ENCODE measurements at regions not wholly inside any gene's neighbourhood (a gene's known extent, or its start where the extent isn't known, plus 50 kb on each side); places are given as distances from the start of the nearest gene placed in this dataset.

DNA sequence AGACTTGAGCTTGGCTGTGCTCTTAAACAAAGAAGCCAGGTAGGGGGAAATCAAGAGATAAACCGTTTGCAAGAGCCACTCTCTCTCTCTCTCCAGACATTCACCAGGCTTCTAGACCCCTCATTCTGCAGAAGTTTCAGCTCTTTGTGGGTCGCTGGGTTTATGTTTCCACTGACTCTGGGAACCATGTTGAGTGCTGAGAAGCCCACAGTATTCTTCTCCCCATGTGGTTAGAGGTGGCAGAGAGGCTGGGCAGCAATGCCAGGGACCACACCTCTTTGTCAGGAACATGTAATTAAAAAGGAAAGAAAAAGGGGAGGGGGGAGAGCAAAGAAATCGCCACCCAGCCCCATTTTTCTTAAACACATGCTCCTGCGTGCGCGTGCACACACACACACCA is 154.8 kb upstream of the SOX9 start:
- TF ChIP-seq, protein P1, sequence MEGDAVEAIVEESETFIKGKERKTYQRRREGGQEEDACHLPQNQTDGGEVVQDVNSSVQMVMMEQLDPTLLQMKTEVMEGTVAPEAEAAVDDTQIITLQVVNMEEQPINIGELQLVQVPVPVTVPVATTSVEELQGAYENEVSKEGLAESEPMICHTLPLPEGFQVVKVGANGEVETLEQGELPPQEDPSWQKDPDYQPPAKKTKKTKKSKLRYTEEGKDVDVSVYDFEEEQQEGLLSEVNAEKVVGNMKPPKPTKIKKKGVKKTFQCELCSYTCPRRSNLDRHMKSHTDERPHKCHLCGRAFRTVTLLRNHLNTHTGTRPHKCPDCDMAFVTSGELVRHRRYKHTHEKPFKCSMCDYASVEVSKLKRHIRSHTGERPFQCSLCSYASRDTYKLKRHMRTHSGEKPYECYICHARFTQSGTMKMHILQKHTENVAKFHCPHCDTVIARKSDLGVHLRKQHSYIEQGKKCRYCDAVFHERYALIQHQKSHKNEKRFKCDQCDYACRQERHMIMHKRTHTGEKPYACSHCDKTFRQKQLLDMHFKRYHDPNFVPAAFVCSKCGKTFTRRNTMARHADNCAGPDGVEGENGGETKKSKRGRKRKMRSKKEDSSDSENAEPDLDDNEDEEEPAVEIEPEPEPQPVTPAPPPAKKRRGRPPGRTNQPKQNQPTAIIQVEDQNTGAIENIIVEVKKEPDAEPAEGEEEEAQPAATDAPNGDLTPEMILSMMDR (IDR thresholded peaks at IDR 0.05): no peak
- no peak for TF ChIP-seq GABPB1 (CRISPR knock-in tag; IDR thresholded peaks at IDR 0.05)
- TF ChIP-seq, protein P2, sequence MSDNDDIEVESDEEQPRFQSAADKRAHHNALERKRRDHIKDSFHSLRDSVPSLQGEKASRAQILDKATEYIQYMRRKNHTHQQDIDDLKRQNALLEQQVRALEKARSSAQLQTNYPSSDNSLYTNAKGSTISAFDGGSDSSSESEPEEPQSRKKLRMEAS (CRISPR knock-in tag; IDR thresholded peaks at IDR 0.05): no peak
- no peak for TF ChIP-seq RORB (CRISPR knock-in tag; IDR thresholded peaks at IDR 0.05)
- no peak for TF ChIP-seq ZNF121 (CRISPR knock-in tag; IDR thresholded peaks at IDR 0.05)
- TF ChIP-seq, protein P3, sequence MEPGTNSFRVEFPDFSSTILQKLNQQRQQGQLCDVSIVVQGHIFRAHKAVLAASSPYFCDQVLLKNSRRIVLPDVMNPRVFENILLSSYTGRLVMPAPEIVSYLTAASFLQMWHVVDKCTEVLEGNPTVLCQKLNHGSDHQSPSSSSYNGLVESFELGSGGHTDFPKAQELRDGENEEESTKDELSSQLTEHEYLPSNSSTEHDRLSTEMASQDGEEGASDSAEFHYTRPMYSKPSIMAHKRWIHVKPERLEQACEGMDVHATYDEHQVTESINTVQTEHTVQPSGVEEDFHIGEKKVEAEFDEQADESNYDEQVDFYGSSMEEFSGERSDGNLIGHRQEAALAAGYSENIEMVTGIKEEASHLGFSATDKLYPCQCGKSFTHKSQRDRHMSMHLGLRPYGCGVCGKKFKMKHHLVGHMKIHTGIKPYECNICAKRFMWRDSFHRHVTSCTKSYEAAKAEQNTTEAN (CRISPR knock-in tag; IDR thresholded peaks at IDR 0.05): no peak
- TF ChIP-seq, protein P4, sequence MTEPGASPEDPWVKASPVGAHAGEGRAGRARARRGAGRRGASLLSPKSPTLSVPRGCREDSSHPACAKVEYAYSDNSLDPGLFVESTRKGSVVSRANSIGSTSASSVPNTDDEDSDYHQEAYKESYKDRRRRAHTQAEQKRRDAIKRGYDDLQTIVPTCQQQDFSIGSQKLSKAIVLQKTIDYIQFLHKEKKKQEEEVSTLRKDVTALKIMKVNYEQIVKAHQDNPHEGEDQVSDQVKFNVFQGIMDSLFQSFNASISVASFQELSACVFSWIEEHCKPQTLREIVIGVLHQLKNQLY (CRISPR knock-in tag; IDR thresholded peaks at IDR 0.05): no peak
